DOHH2 (cell line): ENCODE measurements at regions not wholly inside any gene's neighbourhood (a gene's known extent, or its start where the extent isn't known, plus 50 kb on each side); places are given as distances from the start of the nearest gene placed in this dataset.

Experiments
- CTCF ChIP-seq: fragments of 200-600 bp; sonication (generic); IDR thresholded peaks from one replicate; pipeline ENCODE4 v1.5.1; 2014; ENCODE audit warnings: antibody characterized with exemption, mild to moderate bottlenecking, low read depth, low read length; ENCODE audit not compliant: poor library complexity, severe bottlenecking
- EZH2phosphoT487 ChIP-seq: fragments of 200-600 bp; sonication (generic); IDR thresholded peaks from 2 replicates; pipeline ENCODE4 v1.6.1; 2017; ENCODE audit warnings: borderline replicate concordance, mild to moderate bottlenecking, antibody characterized with exemption, low read length, moderate library complexity, mixed read lengths

- no peak for TF ChIP-seq CTCF
- no peak for TF ChIP-seq EZH2phosphoT487
Measured at GRCh38 chr2:145126146-145126545, 606.2 kb upstream of the ZEB2 start.
